ENCODE measurements at regions not wholly inside any gene's neighbourhood (a gene's known extent, or its start where the extent isn't known, plus 50 kb on each side); places are given as distances from the start of the nearest gene placed in this dataset.

- DNase-seq (ENCODE audit: low read depth) = no peak
Observed at GRCh38 chr10:94192974-94193373, 169.8 kb downstream of the NOC3L start.

GRCh38 chr10:94193466-94193924 lies 169.2 kb downstream of the NOC3L start:
- no peak for DNase-seq (ENCODE audit: low read depth)

- no peak for DNase-seq (ENCODE audit: low read depth)
Observed at GRCh38 chr10:94194256-94194655, 168.5 kb downstream of the NOC3L start.

GRCh38 chr10:94197241-94197640 lies 165.5 kb downstream of the NOC3L start:
- no peak for DNase-seq (ENCODE audit: low read depth)

GRCh38 chr10:94198324-94198723 lies 164.4 kb downstream of the NOC3L start:
- no peak for DNase-seq (ENCODE audit: low read depth)

- no peak for DNase-seq (ENCODE audit: low read depth)
Observed at GRCh38 chr10:94199565-94199964, 163.2 kb downstream of the NOC3L start.

GRCh38 chr10:94200146-94200837 lies 162.4 kb downstream of the NOC3L start:
- no peak for DNase-seq (ENCODE audit: low read depth)

GRCh38 chr10:94205396-94205831 lies 157.3 kb downstream of the NOC3L start:
- DNase-seq (ENCODE audit: low read depth) = no peak

GRCh38 chr10:94206176-94206575 lies 156.6 kb downstream of the NOC3L start:
- DNase-seq (ENCODE audit: low read depth) = no peak

GRCh38 chr10:94208315-94208714 lies 154.4 kb downstream of the NOC3L start:
- DNase-seq (ENCODE audit: low read depth) = no peak

GRCh38 chr10:94210440-94211168 lies 152.1 kb downstream of the NOC3L start:
- DNase-seq (ENCODE audit: low read depth) = no peak

- no peak for DNase-seq (ENCODE audit: low read depth)
Observed at GRCh38 chr10:94211169-94211510, 151.6 kb downstream of the NOC3L start.

- no peak for DNase-seq (ENCODE audit: low read depth)
Observed at GRCh38 chr10:94213001-94213530, 149.7 kb downstream of the NOC3L start.

GRCh38 chr10:94213980-94214379 lies 148.8 kb downstream of the NOC3L start:
- DNase-seq (ENCODE audit: low read depth) = no peak

GRCh38 chr10:94214481-94214893 lies 148.3 kb downstream of the NOC3L start:
- no peak for DNase-seq (ENCODE audit: low read depth)

GRCh38 chr10:94216201-94216600 lies 146.5 kb downstream of the NOC3L start:
- DNase-seq (ENCODE audit: low read depth) = no peak

- no peak for DNase-seq (ENCODE audit: low read depth)
Observed at GRCh38 chr10:94217411-94217810, 145.3 kb downstream of the NOC3L start.

- no peak for DNase-seq (ENCODE audit: low read depth)
Observed at GRCh38 chr10:94218493-94219183, 144.1 kb downstream of the NOC3L start.

GRCh38 chr10:94219829-94220228 lies 142.9 kb downstream of the NOC3L start:
- DNase-seq (ENCODE audit: low read depth) = no peak

- DNase-seq (ENCODE audit: low read depth) = no peak
Observed at GRCh38 chr10:94220717-94221116, 142.0 kb downstream of the NOC3L start.

- DNase-seq (ENCODE audit: low read depth) = no peak
Observed at GRCh38 chr10:94223702-94224370, 138.9 kb downstream of the NOC3L start.

- DNase-seq (ENCODE audit: low read depth) = no peak
Observed at GRCh38 chr10:94224656-94225055, 138.1 kb downstream of the NOC3L start.

Measured in stimulated activated CD8-positive, alpha-beta memory T cell treated with anti-CD3 and anti-CD28 coated beads, Interleukin-7, amount 100 ng/mL, for 24 hours (primary cell).